Stimulated activated CD8-positive, alpha-beta memory T cell treated with anti-CD3 and anti-CD28 coated beads, Interleukin-2, amount 100 ng/mL, for 48 hours (primary cell): ENCODE measurements at regions not wholly inside any gene's neighbourhood (a gene's known extent, or its start where the extent isn't known, plus 50 kb on each side); places are given as distances from the start of the nearest gene placed in this dataset.
"Not testable (repeated sequence)": the region's sequence is repeated elsewhere in the genome, so short reads cannot be mapped to it uniquely, and the experiment has no call there.

Experiments
- DNase-seq, 2 donors: peaks; one replicate each; pipeline ENCODE4 v3.0.0-alpha.2; 2020; ENCODE audit warnings: low read depth in 2 of 2

DNA sequence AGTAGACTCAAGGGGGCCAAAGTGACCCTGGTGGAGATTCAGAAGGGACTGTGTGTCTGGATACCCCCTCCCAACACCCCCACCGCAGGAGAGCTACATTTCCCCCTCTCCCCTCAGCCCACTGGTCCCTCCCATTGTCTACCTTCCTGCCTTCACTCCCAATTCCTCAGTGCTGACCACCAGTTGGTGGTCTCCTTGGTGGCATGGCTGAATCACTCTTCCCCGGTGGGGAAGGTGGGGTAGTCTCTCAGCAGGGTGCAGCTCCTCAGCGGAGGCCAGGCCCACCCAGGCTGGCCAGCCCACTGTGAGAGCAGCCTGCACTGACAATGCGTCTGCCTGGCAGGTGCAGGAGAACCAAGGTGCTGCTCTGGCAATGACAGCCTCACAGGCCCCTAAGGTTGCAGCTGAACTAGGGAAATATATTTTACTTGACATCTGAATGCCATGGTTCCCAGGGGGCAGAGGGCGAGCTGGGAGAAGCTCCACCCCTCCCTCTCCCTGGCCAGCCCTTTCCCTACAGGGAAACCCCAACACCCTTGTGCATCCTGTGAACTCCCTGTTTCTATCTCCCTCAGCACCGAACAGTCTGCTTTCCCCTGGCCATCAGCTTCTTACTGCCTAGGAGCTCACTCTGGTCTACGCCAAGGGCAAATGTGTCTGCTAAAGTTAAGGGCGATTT is 62.6 kb upstream of the PAX8 start:
- no peak for DNase-seq

DNA sequence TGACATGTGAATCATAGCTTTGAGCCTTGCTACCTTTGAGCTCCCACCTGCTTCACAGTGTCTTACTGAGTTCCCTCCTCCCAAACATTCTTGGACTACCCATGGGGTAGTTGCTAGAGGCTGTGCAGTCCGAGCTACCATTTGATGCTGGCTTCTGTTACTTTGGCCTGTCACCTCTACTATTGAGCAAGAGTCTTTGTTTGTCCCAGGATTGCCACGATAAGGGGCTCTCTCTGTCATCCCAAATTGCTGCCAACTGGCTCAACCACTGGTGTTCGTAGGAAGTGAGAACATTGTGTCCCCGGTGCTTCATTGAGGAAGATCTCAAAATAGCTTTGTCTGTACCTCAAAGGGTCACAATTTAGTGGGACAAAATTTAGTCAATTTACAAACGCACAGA is 59.1 kb upstream of the PAX8 start:
- no peak for DNase-seq

DNA sequence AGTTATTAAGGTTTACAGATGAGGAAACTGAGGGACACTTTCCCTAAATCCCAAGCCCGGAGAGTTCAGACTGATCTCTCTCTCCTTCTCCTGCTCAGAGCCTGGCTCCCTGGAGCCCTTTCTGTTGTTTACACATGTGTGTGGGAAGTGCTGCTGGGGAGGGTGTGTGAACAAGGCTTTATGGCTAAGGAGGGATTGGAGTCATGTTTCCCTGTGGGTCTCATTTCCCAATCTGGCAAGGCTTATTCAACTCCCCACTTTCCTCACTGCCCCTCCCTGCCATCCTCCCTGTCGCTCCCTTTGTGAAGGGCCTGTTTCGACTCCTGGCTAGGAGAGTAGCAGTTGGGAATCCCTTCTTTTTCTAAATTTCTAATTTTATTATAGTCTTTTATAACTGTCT is 57.3 kb upstream of the PAX8 start:
- DNase-seq, result not testable (repeated sequence)

DNA sequence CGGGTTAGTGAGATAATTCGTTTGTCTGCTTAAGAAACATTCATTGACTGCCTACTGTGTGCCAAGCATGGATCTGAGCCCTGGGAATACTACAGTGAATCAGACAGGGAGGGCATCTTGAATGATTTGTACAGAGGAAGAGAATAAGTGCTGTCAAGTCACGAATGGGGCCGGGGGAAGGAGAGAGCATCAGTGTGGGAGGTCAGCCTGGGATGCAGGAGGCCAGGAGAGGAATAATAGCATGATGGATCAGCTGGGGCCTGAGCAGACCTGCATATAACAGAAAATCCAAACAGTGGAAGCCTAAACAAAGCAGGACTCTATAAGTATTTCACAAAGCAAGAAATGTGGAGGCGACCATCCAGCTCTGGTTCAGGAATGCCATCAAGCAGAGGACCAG is 55.4 kb upstream of the PAX8 start:
- DNase-seq, result no peak

DNA sequence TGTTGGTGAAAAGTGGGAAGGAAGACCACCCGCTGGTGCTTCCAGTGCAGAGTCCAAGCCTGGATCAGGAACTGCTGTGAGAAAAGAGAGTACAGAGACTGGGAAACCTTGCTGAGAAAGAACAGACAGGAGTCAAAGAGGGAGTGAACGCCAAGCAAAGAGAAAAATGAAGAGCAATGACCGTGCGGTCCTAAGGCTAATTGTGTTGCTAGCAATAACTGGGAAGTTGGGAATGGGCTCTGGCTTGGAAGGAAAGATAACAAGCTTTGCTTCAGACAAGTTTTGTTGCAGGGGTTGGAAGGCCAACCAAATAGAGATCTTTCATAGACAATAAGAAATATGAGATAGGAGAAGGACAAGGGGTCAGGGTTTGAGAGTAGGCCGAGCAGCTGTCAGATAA is 55.0 kb upstream of the PAX8 start:
- not testable (repeated sequence) for DNase-seq

DNA sequence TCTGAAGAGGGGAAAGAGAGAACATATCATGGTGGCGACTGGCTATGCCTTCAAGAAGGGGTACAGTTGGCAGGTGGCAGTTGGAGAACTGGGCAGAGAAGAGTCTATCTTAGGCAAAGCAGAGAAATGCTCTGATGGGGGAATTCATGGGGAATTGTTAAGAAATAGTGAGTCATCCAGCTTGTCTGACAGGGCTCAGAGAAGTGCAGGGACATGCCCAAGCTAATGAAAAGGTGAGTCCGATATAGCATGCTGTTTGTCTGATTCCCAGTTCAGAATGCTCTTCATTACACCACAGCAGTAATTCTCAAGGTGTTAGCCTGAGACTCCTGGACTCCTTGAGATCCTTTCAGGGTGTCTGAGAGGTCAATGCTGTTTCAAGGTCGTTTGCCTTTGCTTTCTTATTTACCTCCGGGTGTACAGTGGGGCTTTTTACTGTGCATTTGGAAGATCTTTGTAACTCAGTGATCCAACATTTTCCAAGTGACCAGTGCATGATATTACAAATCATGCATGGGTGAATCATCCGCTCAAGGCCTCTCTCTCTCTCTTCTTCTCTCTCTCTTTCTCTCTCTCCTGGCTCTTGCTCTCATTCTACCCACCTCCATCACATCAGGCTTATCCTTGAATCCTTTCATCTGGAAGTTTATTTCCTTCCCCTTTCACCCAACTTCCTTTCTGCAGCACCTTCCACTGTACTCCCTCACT is 51.5 kb upstream of the PAX8 start:
- DNase-seq, result not testable (repeated sequence)

DNA sequence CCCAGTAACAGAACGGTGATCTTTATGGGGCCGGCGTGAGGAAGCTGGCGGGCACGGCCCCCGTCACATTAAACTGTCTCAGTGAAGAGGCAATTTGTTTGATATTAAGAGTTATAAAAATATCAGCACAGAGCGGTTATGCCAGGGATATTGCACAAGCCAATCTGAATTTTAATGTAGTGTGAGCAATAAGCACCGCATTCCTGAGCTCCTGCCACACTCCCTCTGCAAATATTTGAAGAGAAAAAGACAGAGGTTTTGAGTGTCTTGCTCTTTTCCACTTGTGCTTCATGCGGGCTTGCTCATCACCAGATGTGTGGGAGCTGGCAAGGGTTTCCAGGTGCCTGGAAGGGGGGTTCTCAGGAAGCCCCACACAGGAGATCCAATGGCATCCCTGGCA is 50.3 kb upstream of the PAX8 start:
- DNase-seq, result not testable (repeated sequence)

DNA sequence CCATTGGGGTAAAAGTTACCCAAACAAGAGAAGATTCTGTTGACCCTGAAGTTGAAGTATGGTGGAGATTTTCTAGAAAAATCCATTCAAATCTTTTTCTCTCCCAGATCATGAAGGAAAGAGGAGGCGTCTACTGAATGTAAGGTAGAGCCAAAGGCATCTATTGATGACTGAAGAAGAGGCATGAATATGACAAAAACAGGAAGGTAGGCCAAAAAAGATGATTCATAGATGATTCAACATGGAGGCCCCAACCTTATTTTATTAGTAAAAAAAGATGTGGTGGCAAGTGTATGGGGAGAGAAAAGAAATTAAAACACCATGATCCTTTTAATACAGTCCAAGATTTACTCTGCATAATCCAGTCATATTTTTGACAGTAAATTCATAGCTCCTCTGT is 49.9 kb upstream of the PAX8 start:
- DNase-seq, result not testable (repeated sequence)
